Activated effector memory CD4-positive, alpha-beta T cell treated with Interleukin-2 at 50 U/mL for 16 hours (primary cell): ENCODE measurements at regions not wholly inside any gene's neighbourhood (a gene's known extent, or its start where the extent isn't known, plus 50 kb on each side); places are given as distances from the start of the nearest gene placed in this dataset.

Experiments
- DNase-seq: peaks from one replicate; pipeline ENCODE4 v3.0.0-alpha.2; 2020

GRCh38 chr11:116096272-116096995 lies 592.2 kb upstream of the CADM1 start:
- DNase-seq = no peak

GRCh38 chr11:116093481-116094270 lies 589.5 kb upstream of the CADM1 start:
- DNase-seq = no peak

GRCh38 chr11:116093065-116093464 lies 588.9 kb upstream of the CADM1 start:
- no peak for DNase-seq

- DNase-seq = no peak
Observed at GRCh38 chr11:116086426-116086825, 582.2 kb upstream of the CADM1 start.

- DNase-seq = no peak
Observed at GRCh38 chr11:116085031-116085635, 580.9 kb upstream of the CADM1 start.

- DNase-seq = no peak
Observed at GRCh38 chr11:116084511-116084910, 580.3 kb upstream of the CADM1 start.

- no peak for DNase-seq
Observed at GRCh38 chr11:116082256-116082655, 578.0 kb upstream of the CADM1 start.

GRCh38 chr11:116079580-116079979 lies 575.4 kb upstream of the CADM1 start:
- no peak for DNase-seq

GRCh38 chr11:116078101-116078591 lies 573.9 kb upstream of the CADM1 start:
- no peak for DNase-seq

- no peak for DNase-seq
Observed at GRCh38 chr11:116077092-116077491, 572.9 kb upstream of the CADM1 start.

GRCh38 chr11:116073854-116074837 lies 569.9 kb upstream of the CADM1 start:
- no peak for DNase-seq

GRCh38 chr11:116072601-116073410 lies 568.6 kb upstream of the CADM1 start:
- no peak for DNase-seq

GRCh38 chr11:116072133-116072532 lies 567.9 kb upstream of the CADM1 start:
- no peak for DNase-seq

- no peak for DNase-seq
Observed at GRCh38 chr11:116071241-116071640, 567.0 kb upstream of the CADM1 start.

GRCh38 chr11:116070520-116070919 lies 566.3 kb upstream of the CADM1 start:
- DNase-seq = no peak

GRCh38 chr11:116066777-116067176 lies 562.6 kb upstream of the CADM1 start:
- DNase-seq = no peak

- no peak for DNase-seq
Observed at GRCh38 chr11:116065986-116066385, 561.8 kb upstream of the CADM1 start.

GRCh38 chr11:116065191-116065895 lies 561.1 kb upstream of the CADM1 start:
- no peak for DNase-seq

- no peak for DNase-seq
Observed at GRCh38 chr11:116062490-116063171, 558.4 kb upstream of the CADM1 start.

GRCh38 chr11:116062129-116062489 lies 557.9 kb upstream of the CADM1 start:
- DNase-seq = no peak
